Frontal cortex (tissue), 4 donors: ENCODE measurements at regions not wholly inside any gene's neighbourhood (a gene's known extent, or its start where the extent isn't known, plus 50 kb on each side); places are given as distances from the start of the nearest gene placed in this dataset. TPM values are rescaled to one million over a fixed set of nuclear protein-coding genes. Genes with fewer than 3 reads are reported as not detected.

Source experiments
- DNase-seq, 2 donors: peaks; one replicate each; pipeline ENCODE4 v3.0.0; 2012; ENCODE audit warnings: low spot score in 2 of 2
- FAIRE-seq: peaks from 2 replicates; lab custom pipeline; 2012; peaks lifted over from hg19 to GRCh38; lab: Jason Lieb, UNC
- small RNA-seq: library from RNA; depleted of rRNA; stranded (forward); fragments of <200 nt; gene quantifications from one replicate; pipeline ENCODE3, GENCODE V24; 2014
- donor health status: control.
- donor health status: control.
- donor health status: control.

DNA sequence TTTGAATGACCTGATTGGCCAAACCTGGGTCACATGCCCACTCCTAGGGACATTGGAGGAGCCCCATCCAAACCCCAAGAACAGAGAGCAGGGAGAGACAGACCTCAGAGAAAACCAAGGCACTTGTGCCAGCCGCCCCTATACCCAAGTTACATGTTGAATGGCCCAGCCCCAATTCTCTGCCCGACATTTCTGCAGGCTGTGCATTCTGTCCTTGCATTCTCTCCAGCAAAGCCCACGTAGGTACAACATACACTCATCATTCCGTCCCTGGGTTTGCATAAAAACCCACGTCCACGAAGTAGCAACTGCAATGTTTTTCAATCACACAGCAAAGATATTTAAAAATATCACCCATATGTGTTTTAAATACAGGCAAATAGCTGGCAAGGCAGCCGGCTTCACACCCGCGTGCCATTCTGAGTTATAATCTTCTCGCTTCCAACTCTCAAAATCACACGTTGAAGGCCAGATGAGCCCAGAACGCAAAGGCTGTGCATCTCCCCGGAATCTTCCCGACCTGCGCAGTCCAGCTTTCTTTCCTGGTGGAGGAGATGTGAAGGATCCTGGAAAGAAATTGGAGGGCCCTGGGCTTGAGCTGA is 91.7 kb upstream of the MYL2 start:
- DNase-seq, result no peak
- FAIRE-seq, result no peak

- DNase-seq (no peak), FAIRE-seq (no peak)
Measured at GRCh38 chr12:111010916-111011657, 90.7 kb upstream of the MYL2 start.

- no peak for DNase-seq
- FAIRE-seq, result no peak
Measured at GRCh38 chr12:111010061-111010460, 89.7 kb upstream of the MYL2 start.

- DNase-seq (no peak), FAIRE-seq (no peak)
Measured at GRCh38 chr12:111006621-111007020, 86.2 kb upstream of the MYL2 start.

DNA sequence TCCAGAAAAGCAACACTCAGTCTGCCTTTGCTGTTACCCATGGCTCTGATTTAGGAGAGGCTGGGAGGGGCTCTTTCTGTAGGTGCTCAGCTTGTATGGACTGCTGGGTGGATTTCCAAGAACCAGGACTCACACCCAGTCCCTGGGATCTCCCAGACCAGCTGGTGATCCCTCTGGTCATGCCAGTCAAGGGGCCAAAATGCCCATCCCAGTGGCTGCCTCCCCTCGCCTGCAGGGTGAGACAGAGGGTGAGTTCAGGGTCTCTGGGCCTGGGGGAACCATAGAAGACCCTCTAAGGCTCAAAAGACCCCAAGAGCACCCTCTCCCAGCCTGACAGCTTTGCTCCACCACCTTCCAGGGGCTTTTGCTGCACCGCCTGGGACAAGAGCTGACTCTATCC is 78.6 kb upstream of the MYL2 start:
- FAIRE-seq (no peak), DNase-seq (no peak)

DNA sequence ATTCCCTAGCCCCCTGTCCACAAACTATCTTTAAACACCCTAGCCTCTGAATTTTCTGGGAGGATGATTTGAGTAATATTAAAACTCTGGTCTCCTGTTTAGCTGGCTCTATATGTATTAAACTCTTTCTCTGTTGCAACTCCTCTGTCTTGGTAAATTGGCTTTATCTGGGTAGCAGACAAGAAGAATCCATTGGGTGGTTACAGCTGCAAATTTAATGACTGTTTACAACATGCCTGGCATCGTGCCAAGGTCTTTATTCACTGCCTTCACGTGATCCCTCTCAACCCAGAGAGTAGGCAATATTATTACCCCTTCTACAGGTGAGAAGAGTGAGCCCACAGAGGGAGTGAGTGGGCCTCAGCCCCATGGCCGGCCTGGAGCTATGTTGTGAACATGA is 77.8 kb upstream of the MYL2 start:
- no peak for FAIRE-seq
- no peak for DNase-seq

DNA sequence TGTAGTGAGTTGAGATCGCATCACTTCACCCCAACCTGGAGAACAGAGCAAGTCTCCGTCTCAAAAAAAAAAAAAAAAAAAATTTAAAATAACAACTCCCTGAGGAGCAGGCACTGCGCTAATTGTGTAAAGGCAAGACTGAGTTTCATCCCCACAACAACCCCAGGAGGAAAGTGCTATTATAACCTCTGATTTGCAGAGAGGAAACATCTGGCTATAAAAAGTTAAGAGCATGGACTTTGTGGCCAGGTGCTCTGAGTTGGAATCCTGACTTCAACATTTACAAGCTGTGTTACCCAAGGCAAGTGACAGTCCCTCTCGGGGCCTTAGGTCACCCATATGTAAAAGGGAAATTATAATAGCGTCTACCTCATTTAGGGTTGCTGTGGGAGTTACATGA is 76.0 kb upstream of the MYL2 start:
- no peak for FAIRE-seq

DNA sequence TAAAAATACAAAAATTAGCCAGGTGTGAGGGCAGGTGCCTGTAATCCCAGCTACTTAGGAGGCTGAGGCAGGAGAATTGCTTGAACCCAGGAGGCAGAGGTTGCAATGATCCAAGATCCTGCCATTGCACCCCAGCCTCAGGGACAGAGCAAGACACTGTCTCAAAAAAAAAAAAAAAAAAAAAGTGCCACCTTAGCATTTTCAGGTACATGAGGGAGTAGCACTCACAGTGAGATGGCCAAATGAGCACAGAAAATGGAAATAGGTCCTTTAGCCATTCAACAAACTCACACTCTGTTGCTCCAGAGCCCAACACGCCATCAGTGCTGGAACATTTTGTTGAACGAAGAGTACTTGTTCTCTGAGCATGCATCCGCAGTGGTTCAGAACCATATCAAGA is 75.2 kb upstream of the MYL2 start:
- FAIRE-seq, result no peak

More for the DNA sequence above, 76.0 kb upstream of the MYL2 start:
- DNase-seq, result no peak

DNA sequence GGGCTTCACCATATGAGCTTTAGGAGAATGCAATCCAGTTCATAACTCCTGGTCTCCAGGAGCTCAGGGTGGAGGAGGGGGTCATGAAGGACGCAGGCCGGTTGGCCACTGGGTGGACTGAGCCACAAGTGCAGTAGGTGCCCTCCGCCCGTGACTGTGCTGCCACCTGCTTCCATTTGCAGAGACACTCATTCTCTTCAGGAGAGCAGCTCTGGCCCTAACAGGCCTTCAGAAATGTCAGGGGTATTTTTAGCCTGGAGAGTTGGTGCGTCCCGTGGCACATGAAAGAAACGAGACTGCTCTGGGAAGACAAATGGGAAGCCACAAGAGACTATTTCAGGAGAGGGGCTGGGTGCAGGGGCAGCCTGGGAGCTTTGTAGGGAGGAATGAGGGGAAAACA is 74.6 kb upstream of the MYL2 start:
- no peak for FAIRE-seq
- DNase-seq, result no peak

More for the DNA sequence above, 75.2 kb upstream of the MYL2 start:
- no peak for DNase-seq

GRCh38 chr12:110993434-110993833 is 73.1 kb upstream of the MYL2 start:
- FAIRE-seq, result no peak
- no peak for DNase-seq

GRCh38 chr12:110992909-110993308 is 72.5 kb upstream of the MYL2 start:
- DNase-seq, result no peak
- no peak for FAIRE-seq

GRCh38 chr12:110983811-110984210 is 63.4 kb upstream of the MYL2 start:
- DNase-seq, result no peak
- FAIRE-seq, result no peak

GRCh38 chr12:110972866-110973265 is 52.5 kb upstream of the MYL2 start:
- DNase-seq, result no peak
- no peak for FAIRE-seq

- DNase-seq, result no peak
- FAIRE-seq, result no peak
Measured at GRCh38 chr12:110971936-110972335, 51.6 kb upstream of the MYL2 start.

DNA sequence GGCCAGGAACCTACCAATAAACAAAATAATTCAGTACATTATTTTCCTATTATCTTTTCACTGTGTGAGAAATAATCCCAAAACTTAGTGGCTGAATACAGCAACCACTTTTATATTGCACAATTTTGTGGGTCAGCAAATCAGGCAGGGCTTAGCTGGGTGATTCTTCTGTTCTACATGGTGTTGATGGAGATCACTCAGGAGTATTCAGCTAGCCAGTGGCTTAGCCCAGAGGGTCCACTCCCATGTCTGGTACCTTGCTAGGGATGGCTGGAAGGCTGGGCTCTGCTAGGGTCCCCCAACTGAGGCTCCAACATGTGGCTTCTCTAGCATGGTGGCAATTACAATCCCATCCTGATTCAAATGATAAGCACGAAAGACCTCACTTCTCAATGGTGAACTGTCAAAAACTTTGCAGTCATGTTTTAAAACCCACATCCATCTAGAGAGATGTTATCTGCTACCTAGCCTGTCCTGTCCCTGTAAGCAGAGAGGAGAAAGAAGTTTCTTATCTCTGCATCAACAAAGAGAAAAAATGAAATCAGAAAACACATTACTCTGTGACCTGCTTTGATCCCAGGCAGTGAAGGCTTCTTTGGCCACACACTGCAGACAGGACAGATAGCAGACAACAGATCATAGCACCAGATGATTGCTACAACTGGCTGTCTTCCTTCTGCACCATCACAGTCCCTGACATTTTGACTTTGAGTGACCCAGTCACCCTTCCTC is 51.0 kb upstream of the MYL2 start:
- FAIRE-seq (no peak), DNase-seq (no peak)

Small RNA genes lying in the stretch of these regions (small RNA-seq; reads per million reads assigned to genes)
- not detected for gene MIR6760
